ENCODE measurements at regions not wholly inside any gene's neighbourhood (a gene's known extent, or its start where the extent isn't known, plus 50 kb on each side); places are given as distances from the start of the nearest gene placed in this dataset.

DNA sequence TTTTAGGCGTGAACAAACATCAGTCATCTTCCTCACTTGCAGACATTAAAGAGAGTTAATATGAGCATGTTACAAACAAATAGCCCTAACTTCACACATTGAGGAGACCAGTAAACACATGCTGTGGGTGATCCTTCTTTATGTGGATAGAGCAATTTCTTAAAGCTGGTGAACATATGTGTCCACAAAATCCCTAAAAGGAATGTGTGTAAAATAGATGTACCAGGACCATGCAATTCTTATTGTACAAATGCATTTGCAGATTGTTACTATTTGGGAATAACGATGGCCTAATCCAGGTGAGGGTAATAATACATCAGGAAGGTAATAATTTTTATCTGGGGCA, 228.9 kb downstream of the ALDH8A1 start:
- TF ChIP-seq EZH2 (IDR thresholded peaks at IDR 0.05; ENCODE audit: insufficient read depth, poor library complexity, severe bottlenecking) (no peak), EZH2phosphoT487 (IDR thresholded peaks at IDR 0.05; ENCODE audit: insufficient read depth, low read depth) (no peak)
